GM18499 (cell line): ENCODE measurements at regions not wholly inside any gene's neighbourhood (a gene's known extent, or its start where the extent isn't known, plus 50 kb on each side); places are given as distances from the start of the nearest gene placed in this dataset.
A peak's percentile ranks its signal among the peaks of the same experiment; 100 is the strongest.
"Not testable (repeated sequence)": the region's sequence is repeated elsewhere in the genome, so short reads cannot be mapped to it uniquely, and the experiment has no call there.

Source experiments
- ATAC-seq: cut with Tn5 transposase; IDR thresholded peaks from one replicate; pipeline ENCODE4 v1.9.1; 2021; ENCODE audit warnings: moderate number of reproducible peaks; ENCODE audit not compliant: insufficient read depth, unreplicated experiment

DNA sequence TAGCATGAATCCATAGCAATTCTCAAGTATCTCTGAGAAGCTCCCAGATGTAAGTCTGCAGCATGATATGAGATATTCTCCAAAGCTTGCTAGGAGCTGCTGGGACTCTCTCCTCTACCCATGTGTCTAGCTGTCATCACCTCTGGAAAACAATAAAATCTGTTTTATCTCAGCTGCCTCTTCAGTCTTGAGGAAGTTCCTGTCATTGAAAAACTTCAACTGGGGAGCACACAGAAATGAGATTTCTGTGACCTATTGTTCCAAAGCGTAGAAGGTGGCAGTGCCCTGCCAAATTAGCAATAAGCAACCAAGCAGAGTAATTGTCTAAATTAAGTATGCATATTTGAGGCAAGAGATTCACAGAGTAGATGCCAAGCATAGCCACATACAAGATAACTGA lies 1380.6 kb upstream of the RAG2 start:
- ATAC-seq: no peak

DNA sequence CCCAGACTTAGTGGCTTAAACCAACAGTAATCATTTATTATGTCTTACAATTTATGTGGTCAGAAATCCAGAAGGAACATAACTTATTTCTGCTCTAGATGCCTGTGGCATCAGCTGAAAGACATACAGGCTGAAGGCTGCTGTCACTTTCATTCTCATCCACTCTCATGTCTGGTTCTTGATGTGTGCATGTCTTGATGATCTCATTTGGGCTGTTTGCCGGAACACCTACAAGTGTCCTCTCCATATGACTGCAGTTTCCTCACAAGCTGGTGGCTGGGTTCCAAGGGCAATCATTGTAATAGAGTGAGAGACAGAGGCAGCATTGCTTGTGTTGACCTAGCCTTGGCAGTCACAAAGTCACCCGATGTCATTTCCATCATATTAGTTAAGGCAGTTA lies 1375.9 kb upstream of the RAG2 start:
- ATAC-seq: no peak

DNA sequence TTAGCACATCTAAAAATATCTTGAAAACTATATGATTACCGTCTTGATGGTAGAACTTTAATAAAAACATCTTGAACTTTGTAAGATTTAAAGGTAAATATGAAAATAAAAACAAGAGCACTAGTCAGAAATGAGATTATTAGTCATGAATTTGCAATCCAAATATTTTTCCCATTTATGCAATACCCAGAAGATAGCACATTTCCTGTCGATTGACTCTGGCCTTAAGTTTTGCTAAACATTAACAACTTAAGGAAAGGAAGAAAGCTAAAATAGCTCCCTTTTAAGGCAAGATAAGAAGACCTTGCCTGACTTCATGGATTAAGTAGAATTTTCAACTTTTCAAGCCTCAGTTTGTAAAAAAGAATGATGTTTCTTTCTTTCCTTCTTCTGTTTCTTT lies 1374.7 kb upstream of the RAG2 start:
- ATAC-seq: no peak

DNA sequence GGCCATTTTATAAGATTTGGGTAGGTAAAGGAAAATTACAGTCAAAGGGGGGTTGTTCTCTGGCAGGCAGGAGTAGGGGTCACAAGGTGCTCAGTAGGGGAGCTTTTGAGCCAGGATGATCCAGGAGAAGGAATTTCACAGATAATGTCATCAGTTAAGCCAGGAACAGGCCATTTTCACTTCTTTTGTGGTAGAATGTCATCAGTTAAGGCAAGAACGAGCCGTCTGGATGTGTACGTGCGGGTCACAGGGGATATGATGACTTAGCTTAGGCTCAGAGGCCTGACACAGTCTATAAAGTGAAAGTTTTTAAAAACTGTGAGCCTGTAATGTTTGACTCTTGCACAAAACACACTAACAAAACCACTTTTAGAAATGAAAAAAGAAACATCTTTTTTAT lies 1371.3 kb upstream of the RAG2 start:
- not testable (repeated sequence) for ATAC-seq

DNA sequence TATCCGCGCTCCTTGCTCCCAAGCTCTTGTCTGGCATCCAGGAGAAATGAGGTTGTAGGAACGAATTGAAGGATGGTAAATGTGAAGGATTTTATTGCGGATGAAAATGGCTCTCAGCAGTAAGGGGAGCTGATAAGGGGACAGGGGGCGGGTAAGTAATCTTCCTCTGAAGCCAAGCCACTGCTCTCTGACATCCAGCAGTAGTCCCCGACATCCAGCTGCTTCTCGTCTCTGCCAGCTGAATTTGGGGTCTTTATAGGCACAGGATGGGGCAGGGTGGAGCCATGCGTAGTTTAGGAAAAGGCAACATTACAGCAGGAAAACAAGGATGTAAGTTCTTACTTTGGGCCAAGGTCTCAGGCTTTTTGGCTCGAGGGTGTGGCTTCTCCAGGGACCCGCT lies 1370.1 kb upstream of the RAG2 start:
- no peak for ATAC-seq

DNA sequence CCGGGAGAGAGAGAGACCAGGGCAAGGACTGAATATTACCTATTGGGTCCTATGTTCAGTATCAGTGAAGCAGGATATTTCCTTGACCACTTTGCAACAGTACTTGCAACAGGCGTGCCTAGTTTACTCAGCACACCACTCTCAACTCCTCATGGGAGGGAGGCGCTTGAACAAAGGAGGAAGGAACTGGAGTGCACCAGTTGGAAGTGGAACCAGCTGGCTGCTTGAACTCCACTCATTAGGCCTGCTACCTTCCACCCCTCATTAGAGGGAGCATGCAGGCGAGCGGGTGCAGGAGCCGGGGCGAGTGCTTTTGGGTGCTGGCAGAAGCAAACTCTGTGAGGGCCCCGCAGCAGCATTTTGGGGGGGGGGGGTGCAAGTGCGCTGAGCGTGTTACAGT lies 1369.6 kb upstream of the RAG2 start:
- ATAC-seq: no peak

DNA sequence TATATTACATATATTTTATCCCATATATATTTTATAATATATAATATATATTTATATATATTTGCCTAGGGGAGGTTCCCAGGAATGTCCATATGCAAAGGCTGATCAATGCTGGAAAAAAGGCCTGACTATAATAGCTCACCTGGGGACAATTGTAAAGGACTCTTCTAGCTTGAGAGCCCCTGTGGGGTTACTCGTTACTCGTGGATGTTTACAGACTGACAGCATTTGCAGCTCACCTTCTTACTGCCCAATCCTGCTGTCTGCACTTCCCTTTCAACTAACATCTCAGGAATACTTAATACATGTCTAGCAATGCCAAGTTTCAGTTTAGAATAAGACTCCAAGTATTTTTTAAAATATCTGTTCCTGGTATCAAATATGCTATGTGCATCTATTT lies 1365.4 kb upstream of the RAG2 start:
- ATAC-seq: no peak

DNA sequence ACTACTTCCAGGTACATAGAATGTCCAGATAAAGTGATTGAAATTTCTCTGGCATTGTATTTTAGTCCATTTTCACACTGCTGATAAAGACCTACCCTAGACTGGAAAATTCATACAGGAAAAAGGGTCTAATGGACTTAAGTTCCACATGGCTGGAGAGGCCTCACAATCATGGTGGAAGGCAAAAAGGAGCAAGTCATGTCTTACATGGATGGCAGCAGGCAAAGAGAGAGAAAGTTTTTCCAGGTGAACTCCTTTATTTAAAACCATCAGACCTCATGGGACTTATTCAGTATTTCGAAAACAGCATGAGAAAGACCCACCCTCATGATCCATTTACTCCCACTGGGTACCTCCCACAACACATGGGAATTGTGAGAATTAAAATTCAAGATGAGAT lies 1359.7 kb upstream of the RAG2 start:
- no peak for ATAC-seq

DNA sequence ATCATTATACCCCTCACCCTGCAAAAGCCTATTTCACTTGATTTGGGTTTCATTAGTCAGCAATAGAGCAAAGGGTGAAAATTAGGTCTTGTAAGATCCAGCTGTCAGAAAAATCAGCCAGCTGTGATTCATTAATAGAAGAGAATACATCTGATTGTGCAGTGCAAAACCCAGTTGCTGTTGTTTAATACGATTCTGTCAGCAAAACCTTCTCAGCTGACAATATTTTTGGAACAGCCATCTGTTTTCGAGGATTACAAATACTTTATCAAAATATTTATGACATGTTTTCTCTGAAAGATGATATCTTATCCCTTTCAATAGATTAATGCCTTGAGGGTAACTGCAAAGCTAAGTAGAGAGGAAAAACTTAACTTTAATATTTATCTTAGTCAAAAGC lies 1354.0 kb upstream of the RAG2 start:
- ATAC-seq: no peak

DNA sequence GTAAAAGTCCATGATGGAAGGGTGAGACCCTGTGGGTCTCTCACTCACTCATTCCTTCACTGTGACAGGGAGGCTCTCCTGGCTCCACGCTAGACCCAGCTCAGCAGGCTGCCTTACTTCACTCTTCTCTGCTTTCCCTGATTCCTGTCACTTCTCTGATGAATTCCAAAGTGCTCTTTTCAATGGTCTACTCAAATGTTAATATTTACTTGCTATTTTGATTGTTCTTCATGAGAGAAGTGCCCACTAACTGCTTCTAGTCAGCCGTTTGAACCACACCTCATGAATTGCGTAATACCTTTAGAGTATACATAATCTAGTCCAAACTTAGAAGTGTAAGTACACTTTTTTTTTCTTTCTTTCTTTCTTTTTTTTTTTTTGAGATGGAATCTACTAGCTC lies 1350.2 kb upstream of the RAG2 start:
- no peak for ATAC-seq

DNA sequence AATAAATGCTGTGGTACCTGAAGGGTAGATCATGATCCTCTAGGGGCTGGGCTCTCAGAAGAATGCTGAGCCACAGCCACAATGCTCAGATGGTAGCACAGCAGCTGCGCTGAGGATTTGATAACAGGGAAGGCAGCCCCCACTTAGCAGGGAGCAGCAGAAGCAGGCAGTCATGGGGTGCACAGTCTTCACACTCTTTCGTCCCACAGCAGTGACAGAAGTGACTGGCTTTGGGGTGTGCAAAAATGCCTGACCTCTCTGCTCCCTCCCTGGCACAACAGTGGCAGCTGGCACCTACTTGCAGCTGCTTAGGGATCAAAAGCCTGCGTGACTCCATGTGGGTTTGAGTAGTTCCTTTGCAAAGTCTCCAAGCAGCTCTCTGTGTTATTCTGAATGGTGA lies 1349.8 kb upstream of the RAG2 start:
- no peak for ATAC-seq

DNA sequence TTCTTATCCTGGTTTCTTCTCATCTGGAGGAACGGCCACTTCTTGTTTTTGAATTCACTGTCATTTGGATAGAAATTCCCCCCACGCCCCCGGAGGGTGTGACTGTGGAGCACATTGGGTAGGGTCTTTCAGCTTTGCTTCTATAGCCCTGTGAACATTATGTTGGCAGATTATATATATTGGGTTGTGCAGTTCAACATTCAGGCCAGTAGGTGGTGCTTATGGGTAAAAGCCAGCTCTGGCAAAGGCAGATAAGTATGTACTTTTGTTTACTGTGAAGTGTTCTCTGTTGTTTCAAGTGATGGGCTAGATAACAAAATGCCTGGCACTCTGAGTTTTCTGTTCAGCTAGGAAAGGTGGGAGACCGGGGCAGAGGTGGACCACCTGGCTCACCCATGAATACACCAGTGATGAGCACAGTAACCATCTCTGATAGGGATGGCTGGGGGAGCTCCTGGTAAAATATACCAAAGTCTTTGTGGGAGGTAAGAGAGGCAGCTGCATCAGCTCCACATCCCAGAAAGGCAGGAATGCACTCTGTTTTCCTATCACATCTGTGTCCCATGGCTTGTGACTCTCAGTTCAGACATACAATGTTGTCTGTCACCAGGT lies 1348.2 kb upstream of the RAG2 start:
- peak; percentile 65 for ATAC-seq

DNA sequence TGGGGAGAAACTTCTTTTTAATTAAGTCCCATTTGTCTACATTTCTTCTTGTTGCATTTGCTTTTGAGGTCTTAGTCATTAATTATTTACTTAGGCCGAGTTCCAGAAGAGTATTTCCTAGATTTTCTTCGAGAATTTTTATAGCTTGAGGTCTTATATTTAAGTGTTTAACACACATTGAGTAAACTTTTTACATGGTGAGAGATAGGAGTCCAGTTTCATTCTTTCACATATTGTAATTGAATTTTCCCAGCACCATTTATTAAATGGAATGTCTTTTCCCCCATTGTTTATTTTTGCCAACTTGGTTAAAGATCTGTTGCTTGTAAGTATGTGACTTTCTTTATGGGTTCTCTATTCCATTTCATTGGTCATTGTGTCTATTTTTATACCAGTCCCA lies 1344.0 kb upstream of the RAG2 start:
- ATAC-seq: no peak

DNA sequence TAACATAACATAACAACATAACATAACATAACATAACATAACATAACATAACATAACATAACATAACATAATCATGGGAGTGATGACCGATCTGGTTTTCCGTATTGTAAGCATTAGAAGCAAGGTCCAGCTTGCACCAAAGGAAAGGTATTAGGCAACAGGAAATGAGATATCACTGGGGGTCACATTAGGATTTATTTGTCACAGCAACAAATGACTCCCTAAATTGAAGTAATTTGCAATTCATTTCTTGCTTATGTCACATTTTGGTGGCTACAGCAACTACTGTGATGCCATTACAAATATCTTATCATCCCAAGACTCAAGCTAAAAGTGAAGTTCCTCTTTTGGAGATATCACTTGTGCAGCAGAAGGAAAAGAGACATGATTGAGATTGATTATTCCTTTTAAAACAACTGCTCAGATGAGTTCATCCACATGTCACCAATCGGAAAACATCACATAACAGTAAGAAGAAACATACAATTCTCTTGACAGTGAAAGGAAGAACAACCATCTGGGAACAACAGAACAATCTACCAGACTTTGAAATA lies 1331.1 kb upstream of the RAG2 start:
- ATAC-seq: no peak

DNA sequence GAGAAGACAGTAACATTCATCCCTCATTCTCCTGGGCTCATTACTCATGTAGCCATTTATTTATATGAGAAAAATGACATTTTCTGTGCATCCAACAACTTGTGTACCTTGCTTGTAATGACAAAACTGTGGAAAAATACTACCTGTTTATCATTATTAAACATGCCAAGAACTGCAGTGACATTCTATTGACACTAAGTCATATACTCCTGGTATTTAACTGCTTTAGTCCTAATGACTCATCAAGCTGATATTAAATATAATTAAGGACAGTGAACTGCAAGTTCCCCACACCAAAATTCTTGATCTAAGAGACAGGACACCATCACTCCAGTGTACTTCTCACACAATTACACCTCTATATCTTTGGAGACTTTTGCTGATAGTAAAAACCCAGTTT lies 1328.7 kb upstream of the RAG2 start:
- ATAC-seq: no peak

DNA sequence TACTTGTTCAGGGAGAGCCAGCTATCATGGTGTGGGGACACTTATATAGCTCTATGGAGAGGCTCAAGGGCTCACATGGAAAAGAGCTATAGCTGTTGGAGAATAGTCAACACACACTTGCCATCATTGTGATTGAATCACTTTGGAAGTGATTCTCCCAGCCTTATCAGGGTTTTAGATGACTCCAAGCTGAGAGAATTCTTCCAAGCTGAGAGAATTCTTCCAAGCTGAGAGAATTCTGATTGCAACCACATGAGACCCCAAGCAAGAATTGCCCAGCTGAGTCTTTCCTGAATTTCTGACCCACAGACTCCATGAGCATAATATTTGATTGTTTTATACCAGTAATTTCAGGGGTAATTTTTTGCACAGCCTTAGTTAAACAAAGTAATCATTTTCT lies 1318.3 kb upstream of the RAG2 start:
- no peak for ATAC-seq

DNA sequence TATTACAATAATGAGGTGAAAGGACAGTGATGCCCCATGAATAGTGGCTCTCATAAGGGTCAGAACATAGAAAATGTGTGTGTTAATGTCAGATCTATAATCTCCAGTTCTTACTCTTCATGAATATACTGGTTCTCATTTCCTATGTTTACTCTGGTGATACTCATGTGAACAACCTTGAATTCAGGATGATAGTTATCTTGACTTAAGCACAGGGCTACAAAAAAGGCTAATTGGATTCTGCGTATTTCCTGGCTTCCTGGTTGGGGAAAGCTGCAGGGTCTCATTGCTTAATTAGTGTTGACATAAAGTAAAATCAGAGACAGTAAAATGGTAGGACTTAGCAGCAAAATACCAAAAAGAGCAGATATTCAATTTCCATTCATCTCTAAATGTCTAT lies 1316.8 kb upstream of the RAG2 start:
- ATAC-seq: no peak

DNA sequence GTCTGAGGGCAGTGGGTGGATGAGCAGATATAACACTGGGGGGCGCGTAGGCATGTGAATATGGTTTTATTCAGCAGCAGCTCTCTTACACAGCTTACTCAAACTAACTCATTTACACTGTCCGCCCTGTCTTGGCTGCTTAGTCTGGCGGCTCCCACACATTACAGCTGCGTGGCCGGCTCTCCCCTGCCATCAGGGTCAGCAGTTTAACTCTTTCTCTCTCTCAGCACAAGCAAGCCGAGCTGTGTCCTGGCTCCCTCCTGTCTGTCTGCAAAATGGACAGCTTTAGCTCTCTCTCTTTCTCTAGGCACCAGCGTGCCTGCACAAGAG lies 1310.1 kb upstream of the RAG2 start:
- ATAC-seq: no peak

DNA sequence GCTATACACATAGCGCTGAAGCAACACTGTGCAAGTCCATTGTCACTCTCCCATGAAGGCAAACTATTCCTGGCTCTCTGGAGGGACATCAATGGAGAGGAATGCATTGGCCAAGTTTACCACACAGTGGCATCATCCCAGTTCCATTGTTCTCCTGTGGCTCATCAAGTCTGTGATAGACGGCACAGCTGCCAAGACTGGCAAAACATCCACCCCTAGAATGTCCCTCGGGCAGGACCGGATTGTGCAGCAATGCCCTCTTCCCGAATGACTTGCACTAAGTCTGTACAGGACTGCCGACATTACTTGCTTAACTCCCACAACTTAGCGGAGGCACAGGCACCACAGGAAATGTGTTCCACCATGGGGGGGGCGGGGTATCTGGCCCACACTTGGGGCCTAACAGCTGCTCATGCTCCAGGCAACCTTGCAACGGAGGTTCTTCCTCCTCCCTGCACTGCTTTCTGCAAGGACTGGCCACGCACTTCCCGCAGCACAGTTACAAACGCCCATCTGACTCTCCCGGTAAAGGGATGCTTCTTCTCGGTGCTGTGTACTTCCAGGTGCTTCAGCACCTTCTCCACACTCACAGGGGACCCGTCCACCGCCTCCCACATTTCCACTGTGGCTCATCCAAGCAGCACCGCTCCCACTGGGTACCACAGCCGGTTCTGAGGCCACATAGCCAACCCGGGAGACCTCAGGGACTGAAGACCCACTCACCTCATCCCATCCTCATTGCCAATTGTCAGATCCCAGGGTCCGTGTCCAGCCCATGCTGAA lies 1309.6 kb upstream of the RAG2 start:
- ATAC-seq: no peak

DNA sequence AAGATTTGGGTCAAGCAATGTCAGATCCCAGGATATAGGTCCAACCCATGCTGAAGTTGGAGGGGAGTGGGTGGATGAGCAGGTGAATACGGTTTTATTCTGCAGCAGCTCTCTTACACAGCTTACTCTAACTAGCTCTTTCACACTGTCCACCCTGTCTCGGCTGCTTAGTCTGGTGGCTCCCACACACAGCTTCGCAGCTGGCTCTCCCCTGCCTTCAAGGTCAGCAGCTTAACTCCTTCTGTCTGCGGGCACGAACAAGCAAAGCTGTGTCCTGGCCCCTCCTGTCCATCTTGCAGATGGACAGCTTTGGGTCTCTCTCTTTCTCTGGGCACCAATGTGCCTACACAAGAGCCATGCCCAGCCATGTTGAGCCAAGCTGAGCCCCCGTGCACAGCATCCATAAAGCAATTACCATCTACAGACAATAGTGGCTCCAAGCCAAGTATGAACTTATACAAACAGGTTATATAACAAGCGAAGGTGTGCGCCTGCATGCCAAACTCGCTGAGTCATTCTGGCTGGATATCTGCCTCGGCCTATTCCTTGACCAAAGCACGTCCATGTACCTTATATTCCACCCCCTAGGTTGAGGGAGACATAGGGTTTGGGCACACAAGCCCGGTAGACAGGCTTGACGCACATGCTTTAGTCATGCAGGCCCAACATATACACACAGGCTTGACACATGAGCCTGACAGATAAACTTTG lies 1307.8 kb upstream of the RAG2 start:
- no peak for ATAC-seq

DNA sequence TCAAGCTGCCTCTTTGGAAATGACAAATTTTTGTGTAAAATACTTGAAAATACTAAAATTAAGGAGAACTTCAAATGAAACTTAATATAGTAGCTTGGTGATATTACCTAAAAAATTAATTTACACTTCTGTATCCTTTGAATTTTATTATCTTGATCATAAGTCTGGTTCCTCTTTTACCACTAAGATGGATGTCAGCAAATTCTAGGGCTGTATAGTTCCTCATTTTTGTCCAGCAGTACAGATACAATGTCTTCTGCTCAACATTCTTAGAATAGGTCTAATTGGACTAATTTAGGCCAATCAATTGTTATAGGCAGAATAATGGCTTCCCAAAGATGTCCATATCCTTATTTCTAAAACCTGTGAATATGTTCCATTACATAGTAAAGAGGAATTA lies 1298.0 kb upstream of the RAG2 start:
- ATAC-seq: no peak

DNA sequence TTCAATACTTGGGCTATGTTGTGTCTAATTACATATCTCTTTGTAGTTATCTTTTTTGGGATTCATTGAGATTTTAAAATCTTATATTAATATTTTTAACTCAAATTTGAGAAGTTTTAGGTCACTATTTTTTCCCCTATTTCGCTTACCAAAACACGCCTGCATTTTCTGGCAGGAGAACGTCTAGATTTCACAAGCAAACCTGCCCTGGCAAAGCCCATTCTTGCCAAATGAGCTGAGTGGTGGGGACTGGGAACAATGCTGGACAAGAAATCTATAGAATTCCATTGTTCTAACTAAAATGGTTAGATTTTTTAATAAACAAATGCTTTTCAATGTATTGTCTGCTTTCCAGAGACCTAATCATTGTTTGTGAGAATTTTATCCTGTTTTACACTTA lies 1283.7 kb upstream of the RAG2 start:
- ATAC-seq: no peak
